ENCODE measurements at regions not wholly inside any gene's neighbourhood (a gene's known extent, or its start where the extent isn't known, plus 50 kb on each side); places are given as distances from the start of the nearest gene placed in this dataset.
A peak's percentile ranks its signal among the peaks of the same experiment; 100 is the strongest.
"Not testable (repeated sequence)": the region's sequence is repeated elsewhere in the genome, so short reads cannot be mapped to it uniquely, and the experiment has no call there.

GRCh38 chr17:27944546-27945332, 51.6 kb upstream of the LYRM9 start:
- in situ Hi-C loops (cut with HindIII; ENCODE audit: low pct_unique_long_range_greater_than_20kb, low sequenced_read_pairs), result no loop called here
- DNase-seq (ENCODE audit: low read depth), result no peak

- no peak for DNase-seq (ENCODE audit: low read depth)
- in situ Hi-C loops (cut with HindIII; ENCODE audit: low pct_unique_long_range_greater_than_20kb, low sequenced_read_pairs), result no loop called here
Measured at GRCh38 chr17:27945333-27945616, 52.1 kb upstream of the LYRM9 start.

- in situ Hi-C loops (cut with HindIII; ENCODE audit: low pct_unique_long_range_greater_than_20kb, low sequenced_read_pairs), result no loop called here
- DNase-seq (ENCODE audit: low read depth), result no peak
Measured at GRCh38 chr17:27945953-27946352, 52.8 kb upstream of the LYRM9 start.

- in situ Hi-C loops (cut with HindIII; ENCODE audit: low pct_unique_long_range_greater_than_20kb, low sequenced_read_pairs), result no loop called here
- DNase-seq (ENCODE audit: low read depth), result no peak
Measured at GRCh38 chr17:27946513-27946912, 53.3 kb upstream of the LYRM9 start.

GRCh38 chr17:27947005-27947406, 53.8 kb upstream of the LYRM9 start:
- DNase-seq (ENCODE audit: low read depth), result no peak
- in situ Hi-C loops (cut with HindIII; ENCODE audit: low pct_unique_long_range_greater_than_20kb, low sequenced_read_pairs), result no loop called here

- in situ Hi-C loops (cut with HindIII; ENCODE audit: low pct_unique_long_range_greater_than_20kb, low sequenced_read_pairs), result no loop called here
- DNase-seq (ENCODE audit: low read depth), result no peak
Measured at GRCh38 chr17:27949304-27949703, 56.1 kb upstream of the LYRM9 start.

- in situ Hi-C loops (cut with HindIII; ENCODE audit: low pct_unique_long_range_greater_than_20kb, low sequenced_read_pairs); DNase-seq (ENCODE audit: low read depth): not testable (repeated sequence)
Measured at GRCh38 chr17:27950225-27950624, 57.1 kb upstream of the LYRM9 start.

- no peak for DNase-seq (ENCODE audit: low read depth)
- in situ Hi-C loops (cut with HindIII; ENCODE audit: low pct_unique_long_range_greater_than_20kb, low sequenced_read_pairs), result no loop called here
Measured at GRCh38 chr17:27950995-27951394, 57.8 kb upstream of the LYRM9 start.

GRCh38 chr17:27951872-27952271, 58.7 kb upstream of the LYRM9 start:
- in situ Hi-C loops (cut with HindIII; ENCODE audit: low pct_unique_long_range_greater_than_20kb, low sequenced_read_pairs), result no loop called here
- no peak for DNase-seq (ENCODE audit: low read depth)

- in situ Hi-C loops (cut with HindIII; ENCODE audit: low pct_unique_long_range_greater_than_20kb, low sequenced_read_pairs), result no loop called here
- no peak for DNase-seq (ENCODE audit: low read depth)
Measured at GRCh38 chr17:27952366-27952765, 59.2 kb upstream of the LYRM9 start.

- in situ Hi-C loops (cut with HindIII; ENCODE audit: low pct_unique_long_range_greater_than_20kb, low sequenced_read_pairs), result no loop called here
- DNase-seq (ENCODE audit: low read depth), result no peak
Measured at GRCh38 chr17:27954548-27955495, 61.7 kb upstream of the LYRM9 start.

- no peak for DNase-seq (ENCODE audit: low read depth)
- in situ Hi-C loops (cut with HindIII; ENCODE audit: low pct_unique_long_range_greater_than_20kb, low sequenced_read_pairs), result no loop called here
Measured at GRCh38 chr17:27956601-27957445, 63.7 kb upstream of the LYRM9 start.

- DNase-seq (ENCODE audit: low read depth); in situ Hi-C loops (cut with HindIII; ENCODE audit: low pct_unique_long_range_greater_than_20kb, low sequenced_read_pairs): not testable (repeated sequence)
Measured at GRCh38 chr17:27957446-27957793, 64.3 kb upstream of the LYRM9 start.

GRCh38 chr17:27958708-27959381, 65.7 kb upstream of the LYRM9 start:
- DNase-seq (ENCODE audit: low read depth), result no peak

GRCh38 chr17:27959382-27959709, 66.2 kb upstream of the LYRM9 start:
- in situ Hi-C loops (cut with HindIII; ENCODE audit: low pct_unique_long_range_greater_than_20kb, low sequenced_read_pairs), result no loop called here
- no peak for DNase-seq (ENCODE audit: low read depth)

More at GRCh38 chr17:27958708-27959381, 65.7 kb upstream of the LYRM9 start:
- in situ Hi-C loops (cut with HindIII; ENCODE audit: low pct_unique_long_range_greater_than_20kb, low sequenced_read_pairs), result no loop called here

- in situ Hi-C loops (cut with HindIII; ENCODE audit: low pct_unique_long_range_greater_than_20kb, low sequenced_read_pairs), result no loop called here
Measured at GRCh38 chr17:27960183-27960849, 67.2 kb upstream of the LYRM9 start.

GRCh38 chr17:27962581-27962980, 69.4 kb upstream of the LYRM9 start:
- in situ Hi-C loops (cut with HindIII; ENCODE audit: low pct_unique_long_range_greater_than_20kb, low sequenced_read_pairs); DNase-seq (ENCODE audit: low read depth): not testable (repeated sequence)

More at GRCh38 chr17:27960183-27960849, 67.2 kb upstream of the LYRM9 start:
- DNase-seq (ENCODE audit: low read depth), result no peak

- peak; percentile 92 for DNase-seq (ENCODE audit: low read depth)
Measured at GRCh38 chr17:27965224-27965623, 72.1 kb upstream of the LYRM9 start.

More at GRCh38 chr17:27965224-27965623, 72.1 kb upstream of the LYRM9 start:
- in situ Hi-C loops (cut with HindIII; ENCODE audit: low pct_unique_long_range_greater_than_20kb, low sequenced_read_pairs), result no loop called here

Measured in Caki2 (cell line).